WTC11 (cell line): ENCODE measurements at regions not wholly inside any gene's neighbourhood (a gene's known extent, or its start where the extent isn't known, plus 50 kb on each side); places are given as distances from the start of the nearest gene placed in this dataset.
A peak's percentile ranks its signal among the peaks of the same experiment; 100 is the strongest.

Experiments
- ATAC-seq: fragments of 200-7000 bp; cut with Tn5 transposase; 2 replicates; pipeline ENCODE4 v1.10.0; 2021; ENCODE audit warnings: mild to moderate bottlenecking, moderate library complexity
- CTCF ChIA-PET: fragments of 300-600 bp; sonication (Branson Sonifier 250); formaldehyde crosslinking; loops from one replicate; lab custom pipeline; 2021; ENCODE audit warnings: antibody characterized with exemption; lab: Charles Lee
- POLR2A ChIA-PET: fragments of 350-600 bp; sonication (Branson Sonifier 250); formaldehyde crosslinking; loops from one replicate; lab custom pipeline; 2021; ENCODE audit warnings: antibody characterized with exemption; lab: Charles Lee
- DNase-seq: peaks from one replicate; pipeline ENCODE4 v3.0.0; 2021; ENCODE audit warnings: low spot score
- H3K27ac Mint-ChIP-seq: 2 replicates; pipeline ENCODE4 v1.8.0; 2021; ENCODE audit warnings: mixed read lengths
- H3K27me3 Mint-ChIP-seq: 2 replicates; pipeline ENCODE4 v1.8.0; 2021; ENCODE audit warnings: low read depth, mild to moderate bottlenecking, moderate library complexity, mixed read lengths
- H3K36me3 Mint-ChIP-seq: 2 replicates; pipeline ENCODE4 v1.8.0; 2021; ENCODE audit warnings: mixed read lengths
- H3K4me1 Mint-ChIP-seq: 2 replicates; pipeline ENCODE4 v1.8.0; 2022; ENCODE audit warnings: mixed read lengths
- H3K4me3 Mint-ChIP-seq: 2 replicates; pipeline ENCODE4 v1.8.0; 2021; ENCODE audit warnings: mild to moderate bottlenecking, moderate library complexity, mixed read lengths
- H3K9me3 Mint-ChIP-seq: 2 replicates; pipeline ENCODE4 v1.8.0; 2021; ENCODE audit warnings: mixed read lengths
- CREB1 ChIP-seq: sonication (generic); formaldehyde crosslinking; IDR thresholded peaks from 2 replicates; pipeline ENCODE4 v1.8.0; 2023; ENCODE audit warnings: mild to moderate bottlenecking, missing genetic modification reagents
- EMX1 ChIP-seq: fragments of 250-450 bp; sonication (Bioruptor Pico); IDR thresholded peaks from 2 replicates; pipeline ENCODE4 v1.8.0; 2021; ENCODE audit warnings: mild to moderate bottlenecking
- FOXP1 ChIP-seq: sonication (generic); formaldehyde crosslinking; IDR thresholded peaks from 2 replicates; pipeline ENCODE4 v1.8.0; 2022; ENCODE audit warnings: missing genetic modification reagents, mild to moderate bottlenecking, moderate library complexity, borderline replicate concordance
- NFYB ChIP-seq: sonication (generic); formaldehyde crosslinking; conservative IDR thresholded peaks from 2 replicates; pipeline ENCODE4 v1.8.0; 2022; ENCODE audit warnings: low read depth, missing genetic modification reagents
- RELA ChIP-seq: sonication (generic); formaldehyde crosslinking; IDR thresholded peaks from 2 replicates; pipeline ENCODE4 v1.8.1; 2022; ENCODE audit warnings: missing genetic modification reagents, mild to moderate bottlenecking, borderline replicate concordance
- SP1 ChIP-seq: sonication (generic); formaldehyde crosslinking; conservative IDR thresholded peaks from 2 replicates; pipeline ENCODE4 v1.8.1; 2022; ENCODE audit warnings: missing genetic modification reagents
- TEAD1 ChIP-seq: sonication (generic); formaldehyde crosslinking; IDR thresholded peaks from 2 replicates; pipeline ENCODE4 v1.8.0; 2022; ENCODE audit warnings: mild to moderate bottlenecking, missing genetic modification reagents
- USF1 ChIP-seq: sonication (generic); formaldehyde crosslinking; IDR thresholded peaks from 2 replicates; pipeline ENCODE4 v1.8.0; 2022; ENCODE audit warnings: mild to moderate bottlenecking, missing genetic modification reagents
- USF2 ChIP-seq: sonication (generic); formaldehyde crosslinking; IDR thresholded peaks from 2 replicates; pipeline ENCODE4 v1.8.1; 2023; ENCODE audit warnings: mild to moderate bottlenecking, missing genetic modification reagents, moderate library complexity
- ZBTB21 ChIP-seq: sonication (generic); formaldehyde crosslinking; IDR thresholded peaks from 2 replicates; pipeline ENCODE4 v1.8.1; 2023; ENCODE audit warnings: mild to moderate bottlenecking, missing genetic modification reagents, borderline replicate concordance
- ZNF317 ChIP-seq: sonication (generic); formaldehyde crosslinking; IDR thresholded peaks from 2 replicates; pipeline ENCODE4 v1.8.1; 2023; ENCODE audit warnings: low read depth, mild to moderate bottlenecking, moderate library complexity, missing genetic modification reagents, borderline replicate concordance
- ZNF423 ChIP-seq: fragments of 250-450 bp; sonication (Bioruptor Pico); IDR thresholded peaks from 2 replicates; pipeline ENCODE4 v2.1.2; 2022; ENCODE audit warnings: mild to moderate bottlenecking, moderate library complexity
- ZNF512 ChIP-seq: sonication (generic); formaldehyde crosslinking; IDR thresholded peaks from 2 replicates; pipeline ENCODE4 v1.8.1; 2022; ENCODE audit warnings: missing genetic modification reagents, borderline replicate concordance
- TF ChIP-seq, protein P1 (sequence below): sonication (generic); formaldehyde crosslinking; IDR thresholded peaks from 2 replicates; pipeline ENCODE4 v1.8.1; 2022; ENCODE audit warnings: mild to moderate bottlenecking, missing genetic modification reagents, moderate library complexity, borderline replicate concordance
- TF ChIP-seq, protein P2 (sequence below): fragments of 200-600 bp; IDR thresholded peaks from 2 replicates; pipeline ENCODE4 v1.8.0; 2022; ENCODE audit warnings: antibody characterized with exemption
- TF ChIP-seq, protein P3 (sequence below): sonication (generic); formaldehyde crosslinking; IDR thresholded peaks from 2 replicates; pipeline ENCODE4 v1.8.1; 2023; ENCODE audit warnings: mild to moderate bottlenecking, missing genetic modification reagents
- TF ChIP-seq, protein P4 (sequence below): sonication (generic); formaldehyde crosslinking; IDR thresholded peaks from 2 replicates; pipeline ENCODE4 v1.8.0; 2023; ENCODE audit warnings: missing genetic modification reagents, mild to moderate bottlenecking, borderline replicate concordance
- TF ChIP-seq, protein P5 (sequence below): sonication (generic); formaldehyde crosslinking; IDR thresholded peaks from 2 replicates; pipeline ENCODE4 v1.8.1; 2023; ENCODE audit warnings: mild to moderate bottlenecking, missing genetic modification reagents, moderate library complexity

- Mint-ChIP-seq H3K36me3 (no peaks in the 10 kb centered on the region), H3K27me3 (no peaks in the 10 kb centered on the region), H3K4me1 (peaks cover 5% of the 10 kb centered on the region), H3K27ac (peak overlapping the region; percentile 88), H3K9me3 (peaks cover 5% of the 10 kb centered on the region), H3K4me3 (peak overlapping the region; percentile 93)
- ChIA-PET CTCF (interaction anchor here (1.1 to 1.6 kb wide), 2 partner anchors 18 to 291 kb away, joined by 3 to 4 read pairs; no protein-coding TSS in a partner anchor), POLR2A (no interaction called here)
- no peak for TF ChIP-seq FOXP1 (CRISPR knock-in tag)
- no peak for TF ChIP-seq SP1
- ATAC-seq = no peak
- no peak for DNase-seq
Observed at GRCh38 chr6:26304213-26304796, 60.7 kb upstream of the BTN3A2 start.

- Mint-ChIP-seq H3K27me3 (0 out of 2 replicates have a peak, but pooled peaks cover 3% of the 10 kb centered on the region), H3K36me3 (no peaks in the 10 kb centered on the region), H3K27ac (peak overlapping the region; percentile 88), H3K4me3 (peak overlapping the region; percentile 93), H3K4me1 (peaks cover 11% of the 10 kb centered on the region), H3K9me3 (peaks cover 5% of the 10 kb centered on the region)
- DNase-seq (peak; percentile 83), ATAC-seq (peak; percentile 91)
- ChIA-PET POLR2A (interaction anchor here (0.7 to 1.0 kb wide), 2 partner anchors 32 to 36 kb away, joined by 3 to 5 read pairs; a partner anchor contains a TSS), CTCF (interaction anchor here (0.5 to 1.1 kb wide), 3 partner anchors 10 to 291 kb away, joined by 3 to 4 read pairs (median 3); no protein-coding TSS in a partner anchor)
- TF ChIP-seq ZNF423 (CRISPR knock-in tag) (no peak), CREB1 (no peak), EMX1 (CRISPR knock-in tag) (no peak), ZNF512 (CRISPR knock-in tag) (no peak), NFYB (CRISPR knock-in tag) (no peak), ZBTB21 (CRISPR knock-in tag) (no peak), USF1 (CRISPR knock-in tag) (peak; percentile 60; the same call in 1 of the 2 replicates), USF2 (CRISPR knock-in tag) (no peak), TEAD1 (CRISPR knock-in tag) (no peak), ZNF317 (CRISPR knock-in tag) (no peak), RELA (CRISPR knock-in tag) (no peak)
- TF ChIP-seq, protein P1, sequence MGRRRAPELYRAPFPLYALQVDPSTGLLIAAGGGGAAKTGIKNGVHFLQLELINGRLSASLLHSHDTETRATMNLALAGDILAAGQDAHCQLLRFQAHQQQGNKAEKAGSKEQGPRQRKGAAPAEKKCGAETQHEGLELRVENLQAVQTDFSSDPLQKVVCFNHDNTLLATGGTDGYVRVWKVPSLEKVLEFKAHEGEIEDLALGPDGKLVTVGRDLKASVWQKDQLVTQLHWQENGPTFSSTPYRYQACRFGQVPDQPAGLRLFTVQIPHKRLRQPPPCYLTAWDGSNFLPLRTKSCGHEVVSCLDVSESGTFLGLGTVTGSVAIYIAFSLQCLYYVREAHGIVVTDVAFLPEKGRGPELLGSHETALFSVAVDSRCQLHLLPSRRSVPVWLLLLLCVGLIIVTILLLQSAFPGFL (CRISPR knock-in tag) = no peak
- TF ChIP-seq, protein P2, sequence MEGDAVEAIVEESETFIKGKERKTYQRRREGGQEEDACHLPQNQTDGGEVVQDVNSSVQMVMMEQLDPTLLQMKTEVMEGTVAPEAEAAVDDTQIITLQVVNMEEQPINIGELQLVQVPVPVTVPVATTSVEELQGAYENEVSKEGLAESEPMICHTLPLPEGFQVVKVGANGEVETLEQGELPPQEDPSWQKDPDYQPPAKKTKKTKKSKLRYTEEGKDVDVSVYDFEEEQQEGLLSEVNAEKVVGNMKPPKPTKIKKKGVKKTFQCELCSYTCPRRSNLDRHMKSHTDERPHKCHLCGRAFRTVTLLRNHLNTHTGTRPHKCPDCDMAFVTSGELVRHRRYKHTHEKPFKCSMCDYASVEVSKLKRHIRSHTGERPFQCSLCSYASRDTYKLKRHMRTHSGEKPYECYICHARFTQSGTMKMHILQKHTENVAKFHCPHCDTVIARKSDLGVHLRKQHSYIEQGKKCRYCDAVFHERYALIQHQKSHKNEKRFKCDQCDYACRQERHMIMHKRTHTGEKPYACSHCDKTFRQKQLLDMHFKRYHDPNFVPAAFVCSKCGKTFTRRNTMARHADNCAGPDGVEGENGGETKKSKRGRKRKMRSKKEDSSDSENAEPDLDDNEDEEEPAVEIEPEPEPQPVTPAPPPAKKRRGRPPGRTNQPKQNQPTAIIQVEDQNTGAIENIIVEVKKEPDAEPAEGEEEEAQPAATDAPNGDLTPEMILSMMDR = no peak
- TF ChIP-seq, protein P3, sequence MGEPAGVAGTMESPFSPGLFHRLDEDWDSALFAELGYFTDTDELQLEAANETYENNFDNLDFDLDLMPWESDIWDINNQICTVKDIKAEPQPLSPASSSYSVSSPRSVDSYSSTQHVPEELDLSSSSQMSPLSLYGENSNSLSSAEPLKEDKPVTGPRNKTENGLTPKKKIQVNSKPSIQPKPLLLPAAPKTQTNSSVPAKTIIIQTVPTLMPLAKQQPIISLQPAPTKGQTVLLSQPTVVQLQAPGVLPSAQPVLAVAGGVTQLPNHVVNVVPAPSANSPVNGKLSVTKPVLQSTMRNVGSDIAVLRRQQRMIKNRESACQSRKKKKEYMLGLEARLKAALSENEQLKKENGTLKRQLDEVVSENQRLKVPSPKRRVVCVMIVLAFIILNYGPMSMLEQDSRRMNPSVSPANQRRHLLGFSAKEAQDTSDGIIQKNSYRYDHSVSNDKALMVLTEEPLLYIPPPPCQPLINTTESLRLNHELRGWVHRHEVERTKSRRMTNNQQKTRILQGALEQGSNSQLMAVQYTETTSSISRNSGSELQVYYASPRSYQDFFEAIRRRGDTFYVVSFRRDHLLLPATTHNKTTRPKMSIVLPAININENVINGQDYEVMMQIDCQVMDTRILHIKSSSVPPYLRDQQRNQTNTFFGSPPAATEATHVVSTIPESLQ = no peak
- TF ChIP-seq, protein P4, sequence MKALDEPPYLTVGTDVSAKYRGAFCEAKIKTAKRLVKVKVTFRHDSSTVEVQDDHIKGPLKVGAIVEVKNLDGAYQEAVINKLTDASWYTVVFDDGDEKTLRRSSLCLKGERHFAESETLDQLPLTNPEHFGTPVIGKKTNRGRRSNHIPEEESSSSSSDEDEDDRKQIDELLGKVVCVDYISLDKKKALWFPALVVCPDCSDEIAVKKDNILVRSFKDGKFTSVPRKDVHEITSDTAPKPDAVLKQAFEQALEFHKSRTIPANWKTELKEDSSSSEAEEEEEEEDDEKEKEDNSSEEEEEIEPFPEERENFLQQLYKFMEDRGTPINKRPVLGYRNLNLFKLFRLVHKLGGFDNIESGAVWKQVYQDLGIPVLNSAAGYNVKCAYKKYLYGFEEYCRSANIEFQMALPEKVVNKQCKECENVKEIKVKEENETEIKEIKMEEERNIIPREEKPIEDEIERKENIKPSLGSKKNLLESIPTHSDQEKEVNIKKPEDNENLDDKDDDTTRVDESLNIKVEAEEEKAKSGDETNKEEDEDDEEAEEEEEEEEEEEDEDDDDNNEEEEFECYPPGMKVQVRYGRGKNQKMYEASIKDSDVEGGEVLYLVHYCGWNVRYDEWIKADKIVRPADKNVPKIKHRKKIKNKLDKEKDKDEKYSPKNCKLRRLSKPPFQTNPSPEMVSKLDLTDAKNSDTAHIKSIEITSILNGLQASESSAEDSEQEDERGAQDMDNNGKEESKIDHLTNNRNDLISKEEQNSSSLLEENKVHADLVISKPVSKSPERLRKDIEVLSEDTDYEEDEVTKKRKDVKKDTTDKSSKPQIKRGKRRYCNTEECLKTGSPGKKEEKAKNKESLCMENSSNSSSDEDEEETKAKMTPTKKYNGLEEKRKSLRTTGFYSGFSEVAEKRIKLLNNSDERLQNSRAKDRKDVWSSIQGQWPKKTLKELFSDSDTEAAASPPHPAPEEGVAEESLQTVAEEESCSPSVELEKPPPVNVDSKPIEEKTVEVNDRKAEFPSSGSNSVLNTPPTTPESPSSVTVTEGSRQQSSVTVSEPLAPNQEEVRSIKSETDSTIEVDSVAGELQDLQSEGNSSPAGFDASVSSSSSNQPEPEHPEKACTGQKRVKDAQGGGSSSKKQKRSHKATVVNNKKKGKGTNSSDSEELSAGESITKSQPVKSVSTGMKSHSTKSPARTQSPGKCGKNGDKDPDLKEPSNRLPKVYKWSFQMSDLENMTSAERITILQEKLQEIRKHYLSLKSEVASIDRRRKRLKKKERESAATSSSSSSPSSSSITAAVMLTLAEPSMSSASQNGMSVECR (CRISPR knock-in tag) = no peak
- TF ChIP-seq, protein P5, sequence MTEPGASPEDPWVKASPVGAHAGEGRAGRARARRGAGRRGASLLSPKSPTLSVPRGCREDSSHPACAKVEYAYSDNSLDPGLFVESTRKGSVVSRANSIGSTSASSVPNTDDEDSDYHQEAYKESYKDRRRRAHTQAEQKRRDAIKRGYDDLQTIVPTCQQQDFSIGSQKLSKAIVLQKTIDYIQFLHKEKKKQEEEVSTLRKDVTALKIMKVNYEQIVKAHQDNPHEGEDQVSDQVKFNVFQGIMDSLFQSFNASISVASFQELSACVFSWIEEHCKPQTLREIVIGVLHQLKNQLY (CRISPR knock-in tag) = no peak
Observed at GRCh38 chr6:26304797-26305640, 60.0 kb upstream of the BTN3A2 start.
